ENCODE measurements at regions not wholly inside any gene's neighbourhood (a gene's known extent, or its start where the extent isn't known, plus 50 kb on each side); places are given as distances from the start of the nearest gene placed in this dataset.

DNA sequence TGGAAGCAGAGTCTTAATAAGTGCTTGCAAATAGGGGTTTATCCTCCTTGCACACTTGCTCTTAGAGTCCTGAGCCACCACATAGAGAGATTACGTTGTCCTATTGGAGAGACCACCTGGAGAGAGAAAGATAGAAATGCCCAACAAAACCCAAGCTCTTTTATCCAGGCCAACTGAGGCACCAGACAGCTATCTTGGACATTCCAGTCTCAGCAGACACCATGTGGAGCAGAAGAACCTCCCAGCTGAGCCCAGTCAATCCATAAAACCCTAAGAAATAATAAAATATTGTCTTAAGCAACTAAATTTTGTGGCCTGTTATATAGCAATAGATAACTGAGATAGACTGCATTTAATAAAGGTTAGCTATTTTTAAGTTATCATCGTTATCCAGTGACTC is 105.7 kb upstream of the PFN2 start:
- DNase-seq (no peak), FAIRE-seq (no peak)
- no peak overlapping the region for H3K4me3 ChIP-seq (ENCODE audit: low read length in 3 of 3)
- H3K27ac ChIP-seq (ENCODE audit: low read depth in 2 of 2, low read length in 2 of 2): no peak overlapping the region
- no peaks in the 10 kb centered on the region for H3K27me3 ChIP-seq (ENCODE audit: control insufficient read depth, insufficient read depth, low read length)
- H3K9ac ChIP-seq (ENCODE audit: low read length in 3 of 3): no peak overlapping the region
- peaks cover 0 to 5% (median 0%) of the 10 kb centered on the region in 3 donors for H3K9me3 ChIP-seq (ENCODE audit: control insufficient read depth in 2 of 3, insufficient read depth in 1 of 3, low read length in 3 of 3)
- H3K36me3 ChIP-seq (ENCODE audit: control insufficient read depth in 2 of 3, insufficient read depth in 3 of 3, low read length in 3 of 3): no peaks in the 10 kb centered on the region
- TF ChIP-seq, protein P1, sequence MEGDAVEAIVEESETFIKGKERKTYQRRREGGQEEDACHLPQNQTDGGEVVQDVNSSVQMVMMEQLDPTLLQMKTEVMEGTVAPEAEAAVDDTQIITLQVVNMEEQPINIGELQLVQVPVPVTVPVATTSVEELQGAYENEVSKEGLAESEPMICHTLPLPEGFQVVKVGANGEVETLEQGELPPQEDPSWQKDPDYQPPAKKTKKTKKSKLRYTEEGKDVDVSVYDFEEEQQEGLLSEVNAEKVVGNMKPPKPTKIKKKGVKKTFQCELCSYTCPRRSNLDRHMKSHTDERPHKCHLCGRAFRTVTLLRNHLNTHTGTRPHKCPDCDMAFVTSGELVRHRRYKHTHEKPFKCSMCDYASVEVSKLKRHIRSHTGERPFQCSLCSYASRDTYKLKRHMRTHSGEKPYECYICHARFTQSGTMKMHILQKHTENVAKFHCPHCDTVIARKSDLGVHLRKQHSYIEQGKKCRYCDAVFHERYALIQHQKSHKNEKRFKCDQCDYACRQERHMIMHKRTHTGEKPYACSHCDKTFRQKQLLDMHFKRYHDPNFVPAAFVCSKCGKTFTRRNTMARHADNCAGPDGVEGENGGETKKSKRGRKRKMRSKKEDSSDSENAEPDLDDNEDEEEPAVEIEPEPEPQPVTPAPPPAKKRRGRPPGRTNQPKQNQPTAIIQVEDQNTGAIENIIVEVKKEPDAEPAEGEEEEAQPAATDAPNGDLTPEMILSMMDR (IDR thresholded peaks at IDR 0.05; ENCODE audit: borderline replicate concordance, extremely low read depth, insufficient read depth): no peak
- intact Hi-C loops (cut with DNase I): no loop called here
- no peaks in the 10 kb centered on the region for H3K4me1 ChIP-seq (ENCODE audit: control insufficient read depth in 2 of 3, insufficient read depth in 2 of 3, low read depth in 1 of 3, low read length in 3 of 3)

DNA sequence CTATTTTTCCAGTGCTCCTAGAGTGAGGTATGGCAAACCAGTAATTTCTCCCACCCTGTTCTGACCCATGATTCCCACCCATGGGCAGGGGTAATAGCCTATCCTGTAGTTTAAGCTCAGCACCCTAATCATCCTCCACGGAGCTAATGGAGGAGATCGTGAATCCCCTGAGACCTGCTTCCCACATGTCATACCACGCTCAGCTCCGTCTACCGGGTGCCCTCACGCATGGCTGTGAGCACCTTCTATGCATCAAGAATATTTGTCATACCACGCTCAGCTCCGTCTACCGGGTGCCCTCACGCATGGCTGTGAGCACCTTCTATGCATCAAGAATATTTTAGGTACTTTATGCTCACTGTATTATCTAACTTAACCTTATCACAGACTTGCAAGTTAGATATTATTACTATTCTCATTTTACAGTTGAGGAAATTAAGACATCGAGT is 104.7 kb upstream of the PFN2 start:
- TF ChIP-seq, protein P1 (IDR thresholded peaks at IDR 0.05; ENCODE audit: borderline replicate concordance, extremely low read depth, insufficient read depth): no peak
- DNase-seq: no peak
- Histone ChIP-seq H3K4me3 (ENCODE audit: low read length in 3 of 3) (no peak overlapping the region), H3K9me3 (ENCODE audit: control insufficient read depth in 2 of 3, insufficient read depth in 1 of 3, low read length in 3 of 3) (peaks cover 0 to 5% (median 0%) of the 10 kb centered on the region in 3 donors), H3K9ac (ENCODE audit: low read length in 3 of 3) (no peak overlapping the region), H3K4me1 (ENCODE audit: control insufficient read depth in 2 of 3, insufficient read depth in 2 of 3, low read depth in 1 of 3, low read length in 3 of 3) (no peaks in the 10 kb centered on the region), H3K27ac (ENCODE audit: low read depth in 2 of 2, low read length in 2 of 2) (no peak overlapping the region), H3K27me3 (ENCODE audit: control insufficient read depth, insufficient read depth, low read length) (no peaks in the 10 kb centered on the region), H3K36me3 (ENCODE audit: control insufficient read depth in 2 of 3, insufficient read depth in 3 of 3, low read length in 3 of 3) (no peaks in the 10 kb centered on the region)
- intact Hi-C loops (cut with DNase I): no loop called here
- FAIRE-seq: no peak

DNA sequence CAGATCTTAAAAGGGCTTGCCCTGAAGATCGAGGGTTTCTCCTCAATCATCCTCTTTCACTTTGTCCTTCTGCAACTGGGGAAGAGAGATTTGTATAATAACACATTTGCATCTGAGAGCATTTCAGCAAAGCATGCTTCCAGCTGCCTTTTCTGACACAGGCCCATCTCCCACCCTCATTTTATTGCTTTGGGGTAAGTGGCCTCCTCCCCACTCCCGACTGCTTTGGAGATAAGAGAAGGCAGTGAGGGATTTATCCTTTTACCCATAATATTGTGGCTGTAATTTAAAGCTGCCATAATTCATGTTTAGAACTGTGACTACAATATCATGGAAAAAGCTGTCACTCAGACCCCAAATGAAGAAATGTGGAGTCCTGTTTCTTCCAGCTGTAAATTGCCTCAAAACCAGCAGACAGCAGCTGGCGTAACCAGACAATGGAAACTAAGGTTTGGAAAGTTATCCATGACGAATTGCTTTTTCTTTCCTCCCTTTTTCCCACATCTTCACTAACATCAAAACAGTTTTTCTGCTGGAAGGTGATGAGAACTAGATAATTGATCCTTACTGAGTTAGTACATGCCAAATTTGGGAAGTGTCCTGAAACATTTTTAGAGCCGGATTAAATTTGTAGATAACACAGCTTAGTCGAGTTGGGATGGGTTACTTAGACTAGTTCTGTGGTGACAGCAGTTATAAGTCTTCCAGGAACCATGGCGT is 104.2 kb upstream of the PFN2 start:
- no peak for FAIRE-seq
- TF ChIP-seq, protein P1 (IDR thresholded peaks at IDR 0.05; ENCODE audit: borderline replicate concordance, extremely low read depth, insufficient read depth): no peak
- no peak overlapping the region for H3K27ac ChIP-seq (ENCODE audit: low read depth in 2 of 2, low read length in 2 of 2)
- H3K27me3 ChIP-seq (ENCODE audit: control insufficient read depth, insufficient read depth, low read length): no peaks in the 10 kb centered on the region
- H3K36me3 ChIP-seq (ENCODE audit: control insufficient read depth in 2 of 3, insufficient read depth in 3 of 3, low read length in 3 of 3): no peaks in the 10 kb centered on the region
- H3K4me1 ChIP-seq (ENCODE audit: control insufficient read depth in 2 of 3, insufficient read depth in 2 of 3, low read depth in 1 of 3, low read length in 3 of 3): no peaks in the 10 kb centered on the region
- peak overlapping the region in 1 of 3 donors; percentile 10 for H3K4me3 ChIP-seq (ENCODE audit: low read length in 3 of 3)
- peak in 3 of 5 donors; percentile 56 to 90 (median 82) for DNase-seq
- H3K9me3 ChIP-seq (ENCODE audit: control insufficient read depth in 2 of 3, insufficient read depth in 1 of 3, low read length in 3 of 3): peaks cover 0 to 5% (median 0%) of the 10 kb centered on the region in 3 donors
- intact Hi-C loops (cut with DNase I): no loop called here
- H3K9ac ChIP-seq (ENCODE audit: low read length in 3 of 3): no peak overlapping the region

Data from kidney (tissue), 13 donors.